ENCODE measurements at regions not wholly inside any gene's neighbourhood (a gene's known extent, or its start where the extent isn't known, plus 50 kb on each side); places are given as distances from the start of the nearest gene placed in this dataset.

- no peak for TF ChIP-seq SMAD3 (CRISPR knock-in tag; conservative IDR thresholded peaks at IDR 0.05)
These were observed 181.8 kb downstream of the ZNF281 start (continued) for GRCh38 chr1:200228081-200228480.
